ENCODE measurements at regions not wholly inside any gene's neighbourhood (a gene's known extent, or its start where the extent isn't known, plus 50 kb on each side); places are given as distances from the start of the nearest gene placed in this dataset.

GRCh38 chr7:14092331-14092730, 102.9 kb upstream of the ETV1 start:
- Histone ChIP-seq H3K9me3 (no peaks in the 10 kb centered on the region), H3K27ac (no peak overlapping the region), H3K27me3 (no peaks in the 10 kb centered on the region), H3K4me3 (no peak overlapping the region), H3K4me1 (no peaks in the 10 kb centered on the region), H3K36me3 (no peaks in the 10 kb centered on the region)
- no peak for ATAC-seq
- no peak for TF ChIP-seq POLR2AphosphoS5 (IDR thresholded peaks at IDR 0.05)
- TF ChIP-seq, protein P1, sequence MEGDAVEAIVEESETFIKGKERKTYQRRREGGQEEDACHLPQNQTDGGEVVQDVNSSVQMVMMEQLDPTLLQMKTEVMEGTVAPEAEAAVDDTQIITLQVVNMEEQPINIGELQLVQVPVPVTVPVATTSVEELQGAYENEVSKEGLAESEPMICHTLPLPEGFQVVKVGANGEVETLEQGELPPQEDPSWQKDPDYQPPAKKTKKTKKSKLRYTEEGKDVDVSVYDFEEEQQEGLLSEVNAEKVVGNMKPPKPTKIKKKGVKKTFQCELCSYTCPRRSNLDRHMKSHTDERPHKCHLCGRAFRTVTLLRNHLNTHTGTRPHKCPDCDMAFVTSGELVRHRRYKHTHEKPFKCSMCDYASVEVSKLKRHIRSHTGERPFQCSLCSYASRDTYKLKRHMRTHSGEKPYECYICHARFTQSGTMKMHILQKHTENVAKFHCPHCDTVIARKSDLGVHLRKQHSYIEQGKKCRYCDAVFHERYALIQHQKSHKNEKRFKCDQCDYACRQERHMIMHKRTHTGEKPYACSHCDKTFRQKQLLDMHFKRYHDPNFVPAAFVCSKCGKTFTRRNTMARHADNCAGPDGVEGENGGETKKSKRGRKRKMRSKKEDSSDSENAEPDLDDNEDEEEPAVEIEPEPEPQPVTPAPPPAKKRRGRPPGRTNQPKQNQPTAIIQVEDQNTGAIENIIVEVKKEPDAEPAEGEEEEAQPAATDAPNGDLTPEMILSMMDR (IDR thresholded peaks at IDR 0.05), result no peak
- no peak for TF ChIP-seq EP300 (IDR thresholded peaks at IDR 0.05)
- no peak for TF ChIP-seq POLR2A (IDR thresholded peaks at IDR 0.05)
- 38 to 50% methylated on average over 1 of the region's 1 CpG for WGBS, 2 donors (ENCODE audit: low coverage in 1 of 2)

- H3K4me3 ChIP-seq, result no peak overlapping the region
- 91% methylated on average over 1 of the region's 1 CpG; no CpG with 5 or more reads in 1 of the 2 donors for WGBS, 2 donors (ENCODE audit: low coverage in 1 of 2)
- H3K4me1 ChIP-seq, result no peaks in the 10 kb centered on the region
- no peak overlapping the region for H3K27ac ChIP-seq
- H3K9me3 ChIP-seq, result peaks cover 0 to 20% (median 0%) of the 10 kb centered on the region in 3 donors
- no peak for TF ChIP-seq POLR2AphosphoS5 (IDR thresholded peaks at IDR 0.05)
- no peak for TF ChIP-seq POLR2A (IDR thresholded peaks at IDR 0.05)
- TF ChIP-seq, protein P1 (IDR thresholded peaks at IDR 0.05), result no peak
- no peak for TF ChIP-seq EP300 (IDR thresholded peaks at IDR 0.05)
- no peaks in the 10 kb centered on the region for H3K36me3 ChIP-seq
- ATAC-seq, result no peak
- no peaks in the 10 kb centered on the region for H3K27me3 ChIP-seq
Measured at GRCh38 chr7:14085901-14086300, 96.4 kb upstream of the ETV1 start.

GRCh38 chr7:14083761-14084160, 94.3 kb upstream of the ETV1 start:
- TF ChIP-seq POLR2AphosphoS5 (IDR thresholded peaks at IDR 0.05), result no peak
- no peak for TF ChIP-seq EP300 (IDR thresholded peaks at IDR 0.05)
- TF ChIP-seq, protein P1 (IDR thresholded peaks at IDR 0.05), result no peak
- no peak for TF ChIP-seq POLR2A (IDR thresholded peaks at IDR 0.05)
- ATAC-seq, result no peak
- H3K4me3 ChIP-seq, result no peak overlapping the region
- peaks cover 0 to 20% (median 0%) of the 10 kb centered on the region in 3 donors for H3K9me3 ChIP-seq
- no peak overlapping the region for H3K27ac ChIP-seq
- H3K4me1 ChIP-seq, result no peaks in the 10 kb centered on the region
- no peaks in the 10 kb centered on the region for H3K36me3 ChIP-seq
- H3K27me3 ChIP-seq, result no peaks in the 10 kb centered on the region
- WGBS, 2 donors (ENCODE audit: low coverage in 1 of 2), result 75 to 100% methylated on average over 2 of the region's 2 CpGs

DNA sequence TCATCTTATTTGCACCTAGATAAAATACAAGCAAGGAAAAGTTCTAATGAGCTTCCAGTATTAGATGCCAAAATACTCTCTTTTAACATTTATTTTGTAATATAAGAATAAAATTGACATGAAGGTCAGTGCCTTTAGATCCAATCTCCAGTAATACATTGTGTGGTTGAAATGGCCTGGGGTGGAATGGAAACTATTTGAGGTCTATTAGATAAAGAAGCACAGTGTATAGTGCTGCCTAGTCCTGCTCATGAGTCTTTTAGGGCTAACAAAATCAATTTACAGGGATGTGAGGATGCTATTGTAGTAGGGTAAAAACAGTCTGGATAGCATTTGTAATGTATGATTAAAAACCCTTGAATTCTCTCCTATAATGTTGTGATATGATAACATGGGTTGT, 84.5 kb upstream of the ETV1 start:
- ATAC-seq, result no peak
- no peaks in the 10 kb centered on the region for H3K27me3 ChIP-seq
- H3K4me1 ChIP-seq, result no peaks in the 10 kb centered on the region
- no peaks in the 10 kb centered on the region for H3K9me3 ChIP-seq
- H3K4me3 ChIP-seq, result no peak overlapping the region
- no peaks in the 10 kb centered on the region for H3K36me3 ChIP-seq
- H3K27ac ChIP-seq, result no peak overlapping the region
- TF ChIP-seq, protein P1 (IDR thresholded peaks at IDR 0.05), result no peak
- TF ChIP-seq POLR2A (IDR thresholded peaks at IDR 0.05), result no peak
- no peak for TF ChIP-seq EP300 (IDR thresholded peaks at IDR 0.05)
- TF ChIP-seq POLR2AphosphoS5 (IDR thresholded peaks at IDR 0.05), result no peak

DNA sequence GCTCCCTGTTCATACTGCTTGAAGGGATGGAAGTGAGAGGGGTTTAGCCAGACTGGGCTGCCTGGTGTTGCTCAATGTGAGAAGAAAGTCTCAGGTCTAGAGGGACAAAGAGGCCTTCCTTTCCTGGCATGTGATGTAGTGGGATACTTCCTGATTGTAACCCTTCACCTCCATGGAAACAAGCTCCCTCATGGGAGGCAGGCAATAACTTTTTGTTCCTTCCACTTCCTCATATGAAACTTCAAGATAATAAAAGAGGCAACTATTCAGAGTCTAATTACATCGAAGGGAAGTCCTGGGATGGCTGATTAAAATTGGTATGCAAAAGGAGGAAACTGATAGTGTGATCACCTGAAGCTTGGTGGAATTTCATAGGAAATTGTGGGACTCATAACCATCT, 84.1 kb upstream of the ETV1 start:
- 70 to 100% methylated on average over 1 of the region's 1 CpG for WGBS, 2 donors (ENCODE audit: low coverage in 1 of 2)
- ATAC-seq, result peak; percentile 55
- Histone ChIP-seq H3K9me3 (no peaks in the 10 kb centered on the region), H3K4me3 (no peak overlapping the region), H3K27ac (no peak overlapping the region), H3K4me1 (no peaks in the 10 kb centered on the region), H3K27me3 (no peaks in the 10 kb centered on the region), H3K36me3 (no peaks in the 10 kb centered on the region)
- TF ChIP-seq, protein P1 (IDR thresholded peaks at IDR 0.05), result no peak
- no peak for TF ChIP-seq POLR2A (IDR thresholded peaks at IDR 0.05)
